ENCODE measurements at regions not wholly inside any gene's neighbourhood (a gene's known extent, or its start where the extent isn't known, plus 50 kb on each side); places are given as distances from the start of the nearest gene placed in this dataset.

DNA sequence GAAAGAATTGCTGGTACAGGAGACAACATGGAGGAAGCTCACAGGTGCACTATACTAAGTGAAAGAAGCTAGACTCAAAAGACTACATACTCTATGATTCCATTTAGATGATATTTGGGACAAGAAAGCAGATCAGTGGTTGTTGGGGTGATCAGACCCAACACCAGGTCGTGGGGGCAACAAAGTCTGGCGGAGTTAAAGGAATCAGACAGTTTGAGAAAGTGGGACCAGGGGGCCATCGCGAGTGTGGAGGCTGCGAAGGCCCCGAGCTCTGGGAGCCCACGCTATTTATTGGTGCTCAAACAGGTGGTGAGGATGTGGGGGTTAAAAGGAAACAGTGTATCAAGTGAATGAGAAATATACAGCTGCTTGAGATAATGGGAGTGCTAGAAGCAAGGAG, 282.8 kb upstream of the SGK1 start:
- no peak for ATAC-seq (ENCODE audit: low read depth)
- H3K27ac Mint-ChIP-seq = no peak overlapping the region
- H3K27me3 Mint-ChIP-seq = peaks cover 2% of the 10 kb centered on the region
- no peaks in the 10 kb centered on the region for H3K4me1 Mint-ChIP-seq
- peaks cover 6% of the 10 kb centered on the region for H3K9me3 Mint-ChIP-seq
- DNase-seq (ENCODE audit: low spot score in 2 of 2) = no peak
- H3K36me3 Mint-ChIP-seq = peaks cover 1% of the 10 kb centered on the region
- H3K4me3 Mint-ChIP-seq = no peak overlapping the region

DNA sequence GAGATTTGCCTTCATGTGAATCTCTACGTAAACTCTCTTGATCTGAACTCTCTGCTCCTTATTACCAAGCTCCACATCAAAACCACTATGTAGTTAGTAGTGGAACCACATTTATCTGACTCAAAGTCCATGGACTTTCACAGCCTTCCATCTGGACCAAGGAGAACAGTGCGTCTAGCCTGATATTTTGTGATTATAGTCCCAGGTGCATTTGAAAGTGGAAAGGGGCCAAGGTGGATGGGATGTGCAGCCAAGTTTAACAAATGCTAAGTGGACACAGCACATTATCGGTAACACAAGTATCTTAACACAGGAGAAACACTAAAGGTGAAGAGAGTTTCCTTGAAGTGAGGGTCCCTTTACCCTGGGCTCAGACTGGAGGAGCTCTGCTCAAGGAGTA, 281.2 kb upstream of the SGK1 start:
- H3K9me3 Mint-ChIP-seq = peaks cover 6% of the 10 kb centered on the region
- no peaks in the 10 kb centered on the region for H3K27me3 Mint-ChIP-seq
- no peaks in the 10 kb centered on the region for H3K4me1 Mint-ChIP-seq
- no peak overlapping the region for H3K27ac Mint-ChIP-seq
- peaks cover 1% of the 10 kb centered on the region for H3K36me3 Mint-ChIP-seq
- no peak overlapping the region for H3K4me3 Mint-ChIP-seq
- ATAC-seq (ENCODE audit: low read depth) (no peak), DNase-seq (ENCODE audit: low spot score in 2 of 2) (no peak)

DNA sequence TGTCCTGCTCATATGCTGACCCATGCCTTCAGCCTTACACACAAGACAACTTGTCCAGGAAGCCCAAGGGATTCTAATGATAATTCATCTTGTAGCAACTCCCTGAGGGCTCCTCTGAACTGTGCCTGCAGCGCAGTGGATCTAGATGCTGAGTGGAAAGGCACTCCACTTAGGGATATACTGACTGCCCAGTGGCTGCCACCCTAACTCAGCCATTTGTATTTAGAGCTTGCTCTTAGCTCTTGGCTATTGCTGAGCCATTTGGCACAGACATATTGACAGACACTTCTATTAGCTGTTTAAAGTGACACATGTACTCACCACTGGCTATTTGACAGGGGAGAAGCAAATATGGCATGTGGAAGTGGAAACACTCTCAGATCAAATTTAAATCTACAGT, 278.3 kb upstream of the SGK1 start:
- no peaks in the 10 kb centered on the region for H3K4me1 Mint-ChIP-seq
- no peak overlapping the region for H3K27ac Mint-ChIP-seq

DNA sequence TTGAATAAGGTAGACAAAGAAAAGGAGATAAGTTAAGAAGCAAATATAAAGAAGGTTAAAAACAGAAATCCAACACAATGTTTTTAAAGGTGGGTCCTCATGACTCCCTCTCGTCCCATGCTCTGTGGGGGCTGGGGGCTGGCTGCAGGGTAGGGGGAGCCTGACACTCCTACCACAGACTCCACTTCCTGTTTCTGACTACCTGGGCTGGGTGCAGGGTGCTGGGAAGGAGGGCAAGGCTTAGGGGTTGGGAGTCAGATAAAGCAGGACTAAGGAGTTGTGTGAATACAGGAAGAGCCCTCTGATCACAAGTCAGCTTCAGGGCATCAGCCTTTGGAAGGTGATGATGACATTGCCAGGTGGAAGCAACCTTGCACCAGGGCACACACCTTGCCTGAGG, 277.0 kb upstream of the SGK1 start:
- Mint-ChIP-seq H3K27ac (no peak overlapping the region), H3K9me3 (no peaks in the 10 kb centered on the region), H3K4me3 (no peak overlapping the region), H3K36me3 (no peaks in the 10 kb centered on the region), H3K27me3 (no peaks in the 10 kb centered on the region), H3K4me1 (no peaks in the 10 kb centered on the region)
- DNase-seq (ENCODE audit: low spot score in 2 of 2) (no peak), ATAC-seq (ENCODE audit: low read depth) (no peak)

More for the DNA sequence above, 278.3 kb upstream of the SGK1 start:
- Mint-ChIP-seq H3K27me3 (no peaks in the 10 kb centered on the region), H3K9me3 (peaks cover 6% of the 10 kb centered on the region), H3K4me3 (no peak overlapping the region), H3K36me3 (no peaks in the 10 kb centered on the region)
- DNase-seq (ENCODE audit: low spot score in 2 of 2) = no peak
- no peak for ATAC-seq (ENCODE audit: low read depth)

DNA sequence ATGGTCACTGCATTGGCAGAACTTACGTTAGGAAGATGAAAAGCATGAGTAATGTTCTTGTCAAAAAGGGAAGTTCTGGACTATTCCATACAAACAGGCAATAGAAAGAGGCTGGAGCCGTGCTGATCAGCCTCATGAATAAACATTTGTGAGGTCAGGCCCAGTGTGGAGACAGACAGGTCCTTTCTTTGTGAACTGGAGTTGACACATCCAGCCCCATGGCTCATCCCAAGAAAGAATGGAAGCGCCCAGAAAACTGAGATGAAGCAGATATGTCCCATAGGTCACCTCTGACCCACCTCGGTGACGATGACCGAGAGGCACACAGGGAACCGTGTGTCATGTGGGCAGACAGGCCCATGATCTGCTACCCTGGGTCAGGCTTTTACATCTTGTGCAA, 276.0 kb upstream of the SGK1 start:
- DNase-seq (ENCODE audit: low spot score in 2 of 2) = no peak
- no peaks in the 10 kb centered on the region for H3K4me1 Mint-ChIP-seq
- no peak overlapping the region for H3K4me3 Mint-ChIP-seq
- no peaks in the 10 kb centered on the region for H3K9me3 Mint-ChIP-seq
- H3K36me3 Mint-ChIP-seq = no peaks in the 10 kb centered on the region
- ATAC-seq (ENCODE audit: low read depth) = no peak
- H3K27me3 Mint-ChIP-seq = no peaks in the 10 kb centered on the region
- no peak overlapping the region for H3K27ac Mint-ChIP-seq

DNA sequence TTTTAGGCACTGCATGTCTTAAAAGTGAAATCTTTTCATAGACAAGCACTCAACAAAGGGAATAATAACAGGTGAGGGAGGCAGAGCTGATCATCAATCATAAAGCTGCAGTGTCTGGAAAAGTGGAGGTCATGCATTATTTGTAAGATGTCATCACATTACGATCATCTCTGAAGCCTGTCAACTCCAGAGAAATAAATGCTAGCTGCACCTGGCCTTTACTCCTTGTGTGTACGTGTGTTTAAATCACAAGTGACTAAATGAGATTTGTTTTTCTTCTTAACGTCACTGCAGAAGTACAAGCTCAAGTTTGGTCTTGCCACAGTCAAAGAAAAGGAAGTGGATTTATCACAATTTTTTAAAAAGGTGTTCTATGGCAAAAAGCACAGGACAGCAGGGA, 275.5 kb upstream of the SGK1 start:
- Mint-ChIP-seq H3K27me3 (no peaks in the 10 kb centered on the region), H3K9me3 (no peaks in the 10 kb centered on the region)

DNA sequence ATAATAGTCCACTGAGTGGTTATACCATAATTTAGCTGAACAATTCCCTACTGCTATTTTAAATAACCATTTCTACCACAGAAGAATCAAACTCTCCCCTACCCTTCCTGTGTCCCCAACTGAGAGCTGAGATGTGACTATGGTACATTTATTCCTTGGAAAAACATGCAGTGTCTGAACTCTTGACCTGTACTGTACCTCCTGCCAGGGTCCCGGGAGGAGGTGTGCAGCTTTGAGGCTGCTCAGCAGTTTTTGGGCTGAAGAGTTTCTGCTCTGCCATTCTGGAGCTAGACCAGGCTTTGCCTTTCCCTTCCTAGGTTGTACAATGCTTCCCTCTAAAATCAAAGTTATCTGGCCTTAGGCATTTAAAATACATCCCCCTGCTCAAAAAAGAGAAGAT, 275.1 kb upstream of the SGK1 start:
- no peak overlapping the region for H3K4me3 Mint-ChIP-seq
- H3K27me3 Mint-ChIP-seq = no peaks in the 10 kb centered on the region
- H3K36me3 Mint-ChIP-seq = no peaks in the 10 kb centered on the region
- H3K4me1 Mint-ChIP-seq = no peaks in the 10 kb centered on the region
- DNase-seq (ENCODE audit: low spot score in 2 of 2) = no peak
- no peak overlapping the region for H3K27ac Mint-ChIP-seq
- no peak for ATAC-seq (ENCODE audit: low read depth)
- no peaks in the 10 kb centered on the region for H3K9me3 Mint-ChIP-seq

More for the DNA sequence above, 275.5 kb upstream of the SGK1 start:
- DNase-seq (ENCODE audit: low spot score in 2 of 2) (no peak), ATAC-seq (ENCODE audit: low read depth) (no peak)
- H3K27ac Mint-ChIP-seq = no peak overlapping the region
- no peak overlapping the region for H3K4me3 Mint-ChIP-seq
- no peaks in the 10 kb centered on the region for H3K36me3 Mint-ChIP-seq
- H3K4me1 Mint-ChIP-seq = no peaks in the 10 kb centered on the region

DNA sequence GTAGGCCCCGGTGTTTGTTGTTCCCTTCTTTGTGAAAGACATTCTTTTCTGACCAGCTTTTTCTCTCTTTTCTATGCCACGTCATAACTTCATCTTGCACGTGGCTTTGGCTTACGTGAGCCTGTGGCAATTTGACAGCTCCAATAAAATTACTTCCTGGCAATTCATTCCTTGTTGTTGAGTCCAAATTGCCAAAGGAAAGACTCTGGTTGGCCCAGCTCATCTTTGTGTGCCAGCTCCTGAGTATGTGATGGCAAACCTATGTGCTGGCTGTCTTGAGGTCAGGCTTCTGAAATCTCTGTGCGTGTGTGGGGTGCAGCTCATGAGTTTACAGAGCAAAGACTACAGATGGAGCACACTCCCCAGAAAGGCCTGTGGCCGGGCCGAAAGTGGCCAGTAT, 272.5 kb upstream of the SGK1 start:
- no peak for ATAC-seq (ENCODE audit: low read depth)

DNA sequence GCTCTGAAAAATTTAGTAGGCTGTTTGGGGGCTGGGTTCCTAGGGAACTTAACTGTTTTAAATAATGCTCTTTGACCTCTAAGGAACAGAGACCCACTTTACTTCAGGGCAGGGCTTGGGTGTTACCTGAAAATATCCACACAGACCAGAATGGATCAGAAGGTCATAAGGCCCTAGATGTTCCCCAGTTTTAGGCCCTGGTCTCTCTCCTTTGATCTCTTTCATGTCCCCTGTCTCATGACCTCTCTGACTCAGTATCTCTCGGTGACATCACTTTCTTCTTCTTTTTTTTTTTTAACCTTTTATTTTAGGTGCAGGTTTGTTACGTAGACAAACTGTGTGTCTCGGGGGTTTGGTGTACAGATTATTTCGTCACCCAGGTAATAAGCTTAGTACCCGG, 272.1 kb upstream of the SGK1 start:
- Mint-ChIP-seq H3K4me3 (no peak overlapping the region), H3K9me3 (peaks cover 2% of the 10 kb centered on the region), H3K27me3 (no peaks in the 10 kb centered on the region), H3K36me3 (peaks cover 1% of the 10 kb centered on the region), H3K4me1 (no peaks in the 10 kb centered on the region), H3K27ac (no peak overlapping the region)
- ATAC-seq (ENCODE audit: low read depth) = no peak
- DNase-seq (ENCODE audit: low spot score in 2 of 2) = no peak

More for the DNA sequence above, 272.5 kb upstream of the SGK1 start:
- Mint-ChIP-seq H3K27me3 (no peaks in the 10 kb centered on the region), H3K27ac (no peak overlapping the region), H3K4me3 (no peak overlapping the region), H3K4me1 (no peaks in the 10 kb centered on the region), H3K9me3 (peaks cover 2% of the 10 kb centered on the region), H3K36me3 (peaks cover 1% of the 10 kb centered on the region)
- DNase-seq (ENCODE audit: low spot score in 2 of 2) = no peak

DNA sequence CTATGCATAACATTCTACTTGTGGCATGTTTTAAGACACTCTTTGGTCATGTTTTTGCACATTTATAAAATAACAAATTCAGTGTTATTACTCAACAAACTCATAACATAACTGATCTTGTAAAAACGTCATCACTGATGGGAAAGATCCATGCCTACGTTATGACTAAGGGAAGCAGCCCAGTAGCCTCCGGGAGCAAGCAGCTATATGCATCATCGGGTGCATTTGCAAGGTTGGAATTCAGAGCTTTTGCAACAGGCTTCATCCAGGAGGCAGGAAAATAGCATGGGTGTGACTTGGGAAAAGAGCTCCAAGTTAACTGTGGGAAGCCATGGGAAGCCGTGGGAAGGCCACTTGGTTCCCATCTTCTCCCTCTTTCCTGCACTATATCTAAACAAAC, 271.6 kb upstream of the SGK1 start:
- no peak for DNase-seq (ENCODE audit: low spot score in 2 of 2)
- Mint-ChIP-seq H3K4me1 (no peaks in the 10 kb centered on the region), H3K4me3 (no peak overlapping the region)

DNA sequence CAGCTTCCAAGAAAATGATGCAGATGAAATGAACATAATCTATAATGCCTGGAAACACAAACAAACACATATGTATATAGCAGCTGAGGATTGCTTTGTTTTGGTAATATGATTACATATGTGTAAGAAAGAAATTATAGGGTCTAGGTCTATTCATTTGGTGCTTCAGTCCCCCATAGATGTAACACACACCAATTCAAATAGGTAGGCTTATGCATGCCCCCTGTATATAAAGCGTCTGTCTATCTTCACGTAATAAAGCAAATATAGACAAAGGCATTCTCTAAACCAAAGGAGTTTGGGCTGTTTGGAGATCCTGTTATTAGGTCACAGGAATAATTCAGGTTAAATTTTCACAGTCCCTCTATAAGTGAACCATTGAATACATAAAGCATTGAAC, 270.4 kb upstream of the SGK1 start:
- H3K9me3 Mint-ChIP-seq = peaks cover 2% of the 10 kb centered on the region
- no peak for ATAC-seq (ENCODE audit: low read depth)
- H3K36me3 Mint-ChIP-seq = peaks cover 1% of the 10 kb centered on the region
- H3K27ac Mint-ChIP-seq = no peak overlapping the region
- no peaks in the 10 kb centered on the region for H3K27me3 Mint-ChIP-seq
- H3K4me1 Mint-ChIP-seq = no peaks in the 10 kb centered on the region
- no peak overlapping the region for H3K4me3 Mint-ChIP-seq
- DNase-seq (ENCODE audit: low spot score in 2 of 2) = no peak

More for the DNA sequence above, 271.6 kb upstream of the SGK1 start:
- peaks cover 2% of the 10 kb centered on the region for H3K9me3 Mint-ChIP-seq
- no peak for ATAC-seq (ENCODE audit: low read depth)
- H3K27ac Mint-ChIP-seq = no peak overlapping the region
- H3K36me3 Mint-ChIP-seq = peaks cover 1% of the 10 kb centered on the region
- H3K27me3 Mint-ChIP-seq = no peaks in the 10 kb centered on the region

DNA sequence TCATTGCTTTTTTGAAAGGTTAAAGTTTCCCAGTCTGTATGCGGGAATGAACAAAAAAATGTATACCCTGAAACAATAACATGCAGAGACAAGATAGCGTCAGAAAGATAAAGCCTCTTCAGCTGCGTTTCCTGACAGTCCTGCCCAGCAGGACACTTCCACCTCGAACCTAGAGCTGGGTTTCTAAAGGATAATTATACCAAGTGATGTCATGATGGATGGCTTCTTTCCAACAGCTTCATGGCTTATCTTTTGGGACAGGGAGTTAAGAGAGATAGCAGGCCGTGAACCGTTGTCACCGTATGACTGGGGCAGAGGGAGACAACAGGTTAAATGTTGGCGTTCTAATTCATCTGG, 267.6 kb upstream of the SGK1 start:
- ATAC-seq (ENCODE audit: low read depth) = no peak
- H3K27ac Mint-ChIP-seq = no peak overlapping the region
- no peak for DNase-seq (ENCODE audit: low spot score in 2 of 2)
- peaks cover 1% of the 10 kb centered on the region for H3K36me3 Mint-ChIP-seq
- H3K4me1 Mint-ChIP-seq = no peaks in the 10 kb centered on the region
- H3K27me3 Mint-ChIP-seq = no peaks in the 10 kb centered on the region
- H3K9me3 Mint-ChIP-seq = peaks cover 2% of the 10 kb centered on the region
- no peak overlapping the region for H3K4me3 Mint-ChIP-seq

DNA sequence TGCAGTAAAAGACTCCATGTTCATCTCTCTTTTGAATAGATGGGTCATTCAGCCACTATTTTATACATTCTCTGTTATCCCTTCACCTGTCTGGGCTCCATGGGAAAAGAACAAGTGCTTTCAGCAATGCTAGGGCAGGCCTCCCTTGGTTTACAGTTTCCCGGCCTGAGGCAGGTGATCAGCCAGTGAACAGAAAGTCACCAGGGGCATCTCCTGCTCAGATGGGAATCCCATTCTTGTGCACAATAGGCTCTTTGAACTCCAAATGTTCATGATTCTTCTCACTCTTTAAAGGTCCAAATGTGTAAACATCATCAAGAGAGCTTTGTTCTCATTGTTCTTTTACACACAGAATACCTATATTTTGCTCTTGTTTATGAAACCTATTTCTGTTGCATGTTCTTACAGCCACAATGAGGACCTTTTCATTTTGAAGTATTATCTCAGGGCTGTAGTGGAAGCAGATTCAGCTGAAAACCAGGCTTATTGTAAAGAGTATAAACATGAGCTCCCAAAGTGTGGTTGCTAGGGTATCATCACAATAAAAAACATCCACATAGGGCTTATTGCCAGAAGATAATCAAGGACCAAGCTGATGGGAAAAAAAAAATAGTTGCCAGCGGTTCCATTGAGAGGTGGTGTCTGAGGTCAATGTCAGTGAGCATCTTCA, 267.1 kb upstream of the SGK1 start:
- H3K27ac Mint-ChIP-seq = no peak overlapping the region
- peaks cover 1% of the 10 kb centered on the region for H3K36me3 Mint-ChIP-seq
- DNase-seq (ENCODE audit: low spot score in 2 of 2) (no peak), ATAC-seq (ENCODE audit: low read depth) (no peak)
- H3K27me3 Mint-ChIP-seq = no peaks in the 10 kb centered on the region
- H3K4me3 Mint-ChIP-seq = no peak overlapping the region
- no peaks in the 10 kb centered on the region for H3K4me1 Mint-ChIP-seq
- peaks cover 2% of the 10 kb centered on the region for H3K9me3 Mint-ChIP-seq

DNA sequence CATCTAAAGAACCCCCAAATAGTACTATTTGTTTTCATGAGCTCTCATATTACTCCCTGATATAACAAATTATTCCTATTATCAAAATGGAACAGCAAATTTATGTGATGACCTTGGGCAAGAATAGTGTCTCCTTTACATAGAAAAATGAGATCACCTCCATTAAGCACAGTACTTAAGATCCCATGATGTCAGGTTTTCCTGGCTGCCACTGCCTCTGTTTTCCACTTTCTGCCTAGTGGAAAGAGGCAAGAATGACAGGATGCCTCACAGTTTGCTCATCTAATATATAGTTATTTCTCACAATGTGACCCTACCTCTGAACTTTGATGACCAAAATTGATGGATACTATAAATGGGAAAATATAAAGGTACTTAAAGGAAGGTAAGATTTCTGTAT, 260.1 kb upstream of the SGK1 start:
- Mint-ChIP-seq H3K4me1 (no peaks in the 10 kb centered on the region), H3K36me3 (no peaks in the 10 kb centered on the region), H3K4me3 (no peak overlapping the region), H3K9me3 (peaks cover 1% of the 10 kb centered on the region), H3K27me3 (no peaks in the 10 kb centered on the region), H3K27ac (no peak overlapping the region)
- DNase-seq (ENCODE audit: low spot score in 2 of 2) (no peak), ATAC-seq (ENCODE audit: low read depth) (no peak)

DNA sequence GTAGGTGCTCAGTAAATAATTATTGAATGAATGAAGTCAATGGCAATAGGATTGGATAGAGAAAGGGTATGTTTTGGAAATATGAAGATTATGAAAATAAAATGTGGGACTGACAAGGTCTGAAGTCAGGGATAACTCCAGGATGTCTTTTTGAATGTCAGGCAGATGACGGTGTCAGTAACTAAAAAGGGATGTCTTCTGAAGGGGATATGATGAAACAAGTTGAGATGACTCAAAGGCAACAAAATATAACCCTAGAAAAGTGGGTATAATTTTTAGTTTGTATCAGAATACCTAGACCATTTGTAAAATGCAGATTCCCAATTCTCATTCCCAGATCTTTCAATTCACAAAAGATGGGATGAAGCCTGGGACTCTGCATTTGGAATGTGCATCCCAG, 257.3 kb upstream of the SGK1 start:
- no peak for DNase-seq (ENCODE audit: low spot score in 2 of 2)
- ATAC-seq (ENCODE audit: low read depth) = no peak
- H3K9me3 Mint-ChIP-seq = peaks cover 1% of the 10 kb centered on the region
- H3K27me3 Mint-ChIP-seq = no peaks in the 10 kb centered on the region
- H3K4me3 Mint-ChIP-seq = no peak overlapping the region
- H3K4me1 Mint-ChIP-seq = no peaks in the 10 kb centered on the region
- H3K36me3 Mint-ChIP-seq = no peaks in the 10 kb centered on the region
- H3K27ac Mint-ChIP-seq = no peak overlapping the region

Measured in memory B cell (primary cell).